ENCODE measurements at regions not wholly inside any gene's neighbourhood (a gene's known extent, or its start where the extent isn't known, plus 50 kb on each side); places are given as distances from the start of the nearest gene placed in this dataset.

GRCh38 chr2:187799601-187800000 is 245.4 kb upstream of the TFPI start:
- no peak for DNase-seq

GRCh38 chr2:187803816-187804215 is 249.6 kb upstream of the TFPI start:
- DNase-seq = no peak

- DNase-seq = no peak
These were observed 260.9 kb upstream of the TFPI start for GRCh38 chr2:187815113-187815512.

GRCh38 chr2:187819624-187820023 is 265.4 kb upstream of the TFPI start:
- DNase-seq = no peak

GRCh38 chr2:187825108-187825507 is 270.9 kb upstream of the TFPI start:
- no peak for DNase-seq

- DNase-seq = peak; percentile 62
These were observed 271.8 kb upstream of the TFPI start for GRCh38 chr2:187826023-187826422.

- DNase-seq = no peak
These were observed 280.6 kb upstream of the TFPI start for GRCh38 chr2:187834787-187835186.

- no peak for DNase-seq
These were observed 284.5 kb upstream of the TFPI start for GRCh38 chr2:187838690-187839089.

GRCh38 chr2:187842315-187842714 is 288.1 kb upstream of the TFPI start:
- no peak for DNase-seq

GRCh38 chr2:187842978-187843847 is 289.0 kb upstream of the TFPI start:
- peak; percentile 55 for DNase-seq

- no peak for DNase-seq
These were observed 293.3 kb upstream of the TFPI start for GRCh38 chr2:187847245-187848208.

- DNase-seq = no peak
These were observed 297.8 kb upstream of the TFPI start for GRCh38 chr2:187851955-187852561.

- DNase-seq = peak; percentile 7
These were observed 299.2 kb upstream of the TFPI start for GRCh38 chr2:187853381-187853791.

GRCh38 chr2:187854801-187855200 is 300.6 kb upstream of the TFPI start:
- no peak for DNase-seq

- DNase-seq = no peak
These were observed 301.5 kb upstream of the TFPI start for GRCh38 chr2:187855689-187856088.

GRCh38 chr2:187857826-187858225 is 303.6 kb upstream of the TFPI start:
- no peak for DNase-seq

- DNase-seq = no peak
These were observed 308.5 kb upstream of the TFPI start for GRCh38 chr2:187862715-187863114.

GRCh38 chr2:187865025-187865424 is 310.8 kb upstream of the TFPI start:
- DNase-seq = no peak

GRCh38 chr2:187867165-187867564 is 312.9 kb upstream of the TFPI start:
- no peak for DNase-seq

GRCh38 chr2:187869195-187869594 is 315.0 kb upstream of the TFPI start:
- no peak for DNase-seq

- DNase-seq = no peak
These were observed 317.3 kb upstream of the TFPI start for GRCh38 chr2:187871506-187871905.

GRCh38 chr2:187873132-187873531 is 318.9 kb upstream of the TFPI start:
- no peak for DNase-seq

- DNase-seq = no peak
These were observed 320.6 kb upstream of the TFPI start for GRCh38 chr2:187874786-187875185.

All from COR-L47 (cell line).